B cell (primary cell): ENCODE measurements at regions not wholly inside any gene's neighbourhood (a gene's known extent, or its start where the extent isn't known, plus 50 kb on each side); places are given as distances from the start of the nearest gene placed in this dataset.

Experiments
- EZH2 ChIP-seq: IDR thresholded peaks from 2 replicates; pipeline ENCODE4 v1.6.1; 2012; ENCODE audit warnings: borderline replicate concordance, low read depth, mild to moderate bottlenecking, moderate library complexity, low read length; ENCODE audit not compliant: insufficient read depth, poor library complexity, severe bottlenecking
- TF ChIP-seq, protein P1 (sequence below): fragments of 200-600 bp; IDR thresholded peaks from one replicate; pipeline ENCODE4 v1.8.0; 2022; ENCODE audit warnings: antibody characterized with exemption, mild to moderate bottlenecking

DNA sequence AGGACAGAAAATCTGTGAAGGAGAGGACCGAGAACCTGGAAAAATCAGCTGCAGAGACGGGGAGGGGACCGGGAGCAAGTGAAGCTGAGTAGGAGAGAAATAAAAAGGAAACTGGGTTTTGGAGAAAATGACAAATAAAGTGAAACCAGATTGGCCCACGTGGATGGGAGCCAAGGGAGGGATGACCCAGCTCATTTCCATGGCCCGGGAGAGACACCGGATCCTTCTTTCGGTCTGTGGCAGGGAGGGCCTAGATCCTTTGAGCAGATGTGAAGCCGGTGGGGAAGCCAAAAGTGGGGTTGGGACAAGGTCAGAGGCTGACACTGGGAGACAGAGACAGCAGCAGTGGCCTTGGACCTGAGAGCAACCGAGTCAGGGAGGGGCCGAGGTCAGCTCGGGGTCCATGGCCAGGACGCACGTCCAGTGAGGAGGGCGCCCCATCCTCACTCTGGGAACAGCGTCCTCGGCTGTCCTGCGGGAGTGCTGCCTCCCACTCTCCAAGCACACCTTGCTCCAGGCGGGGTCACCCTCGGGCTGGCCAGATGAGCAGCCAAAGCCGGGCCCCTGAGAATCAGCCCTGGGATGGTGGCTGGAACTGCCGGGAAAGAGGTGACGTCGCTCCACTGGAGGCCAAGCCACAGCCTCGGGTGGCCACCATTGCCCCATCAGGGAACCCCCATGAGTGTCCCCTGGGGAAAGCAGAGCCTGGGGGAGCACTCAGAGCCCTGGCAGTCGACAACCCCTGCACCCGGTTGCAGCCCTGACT, 50.8 kb upstream of the CDR2 start:
- TF ChIP-seq, protein P1, sequence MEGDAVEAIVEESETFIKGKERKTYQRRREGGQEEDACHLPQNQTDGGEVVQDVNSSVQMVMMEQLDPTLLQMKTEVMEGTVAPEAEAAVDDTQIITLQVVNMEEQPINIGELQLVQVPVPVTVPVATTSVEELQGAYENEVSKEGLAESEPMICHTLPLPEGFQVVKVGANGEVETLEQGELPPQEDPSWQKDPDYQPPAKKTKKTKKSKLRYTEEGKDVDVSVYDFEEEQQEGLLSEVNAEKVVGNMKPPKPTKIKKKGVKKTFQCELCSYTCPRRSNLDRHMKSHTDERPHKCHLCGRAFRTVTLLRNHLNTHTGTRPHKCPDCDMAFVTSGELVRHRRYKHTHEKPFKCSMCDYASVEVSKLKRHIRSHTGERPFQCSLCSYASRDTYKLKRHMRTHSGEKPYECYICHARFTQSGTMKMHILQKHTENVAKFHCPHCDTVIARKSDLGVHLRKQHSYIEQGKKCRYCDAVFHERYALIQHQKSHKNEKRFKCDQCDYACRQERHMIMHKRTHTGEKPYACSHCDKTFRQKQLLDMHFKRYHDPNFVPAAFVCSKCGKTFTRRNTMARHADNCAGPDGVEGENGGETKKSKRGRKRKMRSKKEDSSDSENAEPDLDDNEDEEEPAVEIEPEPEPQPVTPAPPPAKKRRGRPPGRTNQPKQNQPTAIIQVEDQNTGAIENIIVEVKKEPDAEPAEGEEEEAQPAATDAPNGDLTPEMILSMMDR = no peak
- no peak for TF ChIP-seq EZH2
